ENCODE measurements at regions not wholly inside any gene's neighbourhood (a gene's known extent, or its start where the extent isn't known, plus 50 kb on each side); places are given as distances from the start of the nearest gene placed in this dataset.

- H3K27me3 ChIP-seq (replicated peaks; ENCODE audit: insufficient read depth): no peaks in the 10 kb centered on the region
- no peak overlapping the region for H3K4me3 ChIP-seq
- DNase-seq (ENCODE audit: low spot score) (no peak), ATAC-seq (ENCODE audit: insufficient number of reproducible peaks, low FRiP score, low read depth) (no peak)
- H3K9me3 ChIP-seq: no peaks in the 10 kb centered on the region
- no peak overlapping the region for H3K27ac ChIP-seq
- TF ChIP-seq CTCF (IDR thresholded peaks at IDR 0.05): no peak
- no peaks in the 10 kb centered on the region for H3K4me1 ChIP-seq (ENCODE audit: control insufficient read depth in 1 of 2, low read depth in 2 of 2)
- H3K36me3 ChIP-seq: no peaks in the 10 kb centered on the region
These were observed 1333.4 kb upstream of the MIR17HG start for GRCh38 chr13:90014038-90014437.

- DNase-seq (ENCODE audit: low spot score) (no peak), ATAC-seq (ENCODE audit: insufficient number of reproducible peaks, low FRiP score, low read depth) (no peak)
- H3K27ac ChIP-seq: no peak overlapping the region
- H3K4me1 ChIP-seq (ENCODE audit: control insufficient read depth in 1 of 2, low read depth in 2 of 2): no peaks in the 10 kb centered on the region
- H3K4me3 ChIP-seq: no peak overlapping the region
- H3K9me3 ChIP-seq: no peaks in the 10 kb centered on the region
- no peaks in the 10 kb centered on the region for H3K36me3 ChIP-seq
- H3K27me3 ChIP-seq (replicated peaks; ENCODE audit: insufficient read depth): no peaks in the 10 kb centered on the region
- no peak for TF ChIP-seq CTCF (IDR thresholded peaks at IDR 0.05)
These were observed 1331.7 kb upstream of the MIR17HG start for GRCh38 chr13:90015565-90016507.

GRCh38 chr13:90016688-90017087 lies 1330.8 kb upstream of the MIR17HG start:
- Histone ChIP-seq H3K36me3 (no peaks in the 10 kb centered on the region), H3K4me3 (no peak overlapping the region), H3K4me1 (ENCODE audit: control insufficient read depth in 1 of 2, low read depth in 2 of 2) (no peaks in the 10 kb centered on the region), H3K9me3 (no peaks in the 10 kb centered on the region), H3K27ac (no peak overlapping the region), H3K27me3 (replicated peaks; ENCODE audit: insufficient read depth) (no peaks in the 10 kb centered on the region)
- TF ChIP-seq CTCF (IDR thresholded peaks at IDR 0.05): no peak
- ATAC-seq (ENCODE audit: insufficient number of reproducible peaks, low FRiP score, low read depth) (no peak), DNase-seq (ENCODE audit: low spot score) (no peak)

GRCh38 chr13:90020536-90021070 lies 1326.9 kb upstream of the MIR17HG start:
- no peaks in the 10 kb centered on the region for H3K9me3 ChIP-seq
- H3K27me3 ChIP-seq (replicated peaks; ENCODE audit: insufficient read depth): no peaks in the 10 kb centered on the region
- H3K4me1 ChIP-seq (ENCODE audit: control insufficient read depth in 1 of 2, low read depth in 2 of 2): no peaks in the 10 kb centered on the region
- TF ChIP-seq CTCF (IDR thresholded peaks at IDR 0.05): no peak
- DNase-seq (ENCODE audit: low spot score) (no peak), ATAC-seq (ENCODE audit: insufficient number of reproducible peaks, low FRiP score, low read depth) (no peak)
- no peak overlapping the region for H3K4me3 ChIP-seq
- H3K27ac ChIP-seq: no peak overlapping the region
- no peaks in the 10 kb centered on the region for H3K36me3 ChIP-seq

GRCh38 chr13:90027409-90027808 lies 1320.1 kb upstream of the MIR17HG start:
- TF ChIP-seq CTCF (IDR thresholded peaks at IDR 0.05): no peak
- Histone ChIP-seq H3K36me3 (no peaks in the 10 kb centered on the region), H3K27ac (no peak overlapping the region), H3K27me3 (replicated peaks; ENCODE audit: insufficient read depth) (no peaks in the 10 kb centered on the region), H3K4me3 (no peak overlapping the region), H3K9me3 (no peaks in the 10 kb centered on the region), H3K4me1 (ENCODE audit: control insufficient read depth in 1 of 2, low read depth in 2 of 2) (no peaks in the 10 kb centered on the region)
- no peak for ATAC-seq (ENCODE audit: insufficient number of reproducible peaks, low FRiP score, low read depth)
- DNase-seq (ENCODE audit: low spot score): no peak

Measured in thoracic aorta (tissue), 2 donors.